Stimulated activated effector memory CD8-positive, alpha-beta T cell treated with anti-CD3 and anti-CD28 coated beads, Interleukin-12 subunit alpha, Interleukin-12 subunit beta, amount 100 ng/mL, for 72 hours (primary cell): ENCODE measurements at regions not wholly inside any gene's neighbourhood (a gene's known extent, or its start where the extent isn't known, plus 50 kb on each side); places are given as distances from the start of the nearest gene placed in this dataset.

Experiments used
- ATAC-seq: fragments of 150-1000 bp; cut with Tn5 transposase; 2 replicates; pipeline ENCODE4 v1.10.0; 2021
- DNase-seq, 2 donors: peaks; one replicate each; pipeline ENCODE4 v3.0.0; 2021 to 2022; ENCODE audit warnings: low spot score in 2 of 2
- H3K27ac Mint-ChIP-seq: one replicate; pipeline ENCODE4 v1.8.0; 2022; ENCODE audit warnings: mild to moderate bottlenecking, mixed read lengths
- H3K36me3 Mint-ChIP-seq: one replicate; pipeline ENCODE4 v1.8.0; 2022; ENCODE audit warnings: mild to moderate bottlenecking, mixed read lengths
- H3K4me1 Mint-ChIP-seq: one replicate; pipeline ENCODE4 v1.8.0; 2022; ENCODE audit warnings: mixed read lengths
- H3K4me3 Mint-ChIP-seq: one replicate; pipeline ENCODE4 v1.8.0; 2022; ENCODE audit warnings: mild to moderate bottlenecking, mixed read lengths
- H3K9me3 Mint-ChIP-seq: one replicate; pipeline ENCODE4 v1.8.0; 2022; ENCODE audit warnings: mixed read lengths

DNA sequence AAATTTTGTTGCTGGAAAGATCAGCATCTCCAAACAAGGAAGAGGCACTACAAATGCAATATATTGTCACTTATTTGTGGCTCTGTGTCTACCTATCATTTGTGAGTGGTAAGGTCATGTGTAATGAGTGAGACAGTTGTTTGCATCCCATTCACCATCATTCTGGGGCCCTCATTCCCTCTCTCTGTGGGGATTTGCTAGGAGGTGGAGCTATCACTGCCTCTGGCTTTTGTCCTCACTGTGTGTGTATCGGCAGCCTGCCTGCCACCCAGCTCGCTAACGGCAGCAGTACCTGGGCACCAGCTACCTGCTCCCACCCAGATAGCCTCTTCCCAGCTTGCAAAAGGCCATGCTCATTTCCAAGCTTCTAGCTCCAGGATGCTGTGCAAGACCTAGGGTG is 379.2 kb upstream of the ZFHX3 start:
- ATAC-seq (no peak), DNase-seq (no peak)
- H3K9me3 Mint-ChIP-seq: peaks cover 15% of the 10 kb centered on the region
- H3K4me1 Mint-ChIP-seq: no peaks in the 10 kb centered on the region
- no peak overlapping the region for H3K4me3 Mint-ChIP-seq
- no peaks in the 10 kb centered on the region for H3K36me3 Mint-ChIP-seq
- no peak overlapping the region for H3K27ac Mint-ChIP-seq

DNA sequence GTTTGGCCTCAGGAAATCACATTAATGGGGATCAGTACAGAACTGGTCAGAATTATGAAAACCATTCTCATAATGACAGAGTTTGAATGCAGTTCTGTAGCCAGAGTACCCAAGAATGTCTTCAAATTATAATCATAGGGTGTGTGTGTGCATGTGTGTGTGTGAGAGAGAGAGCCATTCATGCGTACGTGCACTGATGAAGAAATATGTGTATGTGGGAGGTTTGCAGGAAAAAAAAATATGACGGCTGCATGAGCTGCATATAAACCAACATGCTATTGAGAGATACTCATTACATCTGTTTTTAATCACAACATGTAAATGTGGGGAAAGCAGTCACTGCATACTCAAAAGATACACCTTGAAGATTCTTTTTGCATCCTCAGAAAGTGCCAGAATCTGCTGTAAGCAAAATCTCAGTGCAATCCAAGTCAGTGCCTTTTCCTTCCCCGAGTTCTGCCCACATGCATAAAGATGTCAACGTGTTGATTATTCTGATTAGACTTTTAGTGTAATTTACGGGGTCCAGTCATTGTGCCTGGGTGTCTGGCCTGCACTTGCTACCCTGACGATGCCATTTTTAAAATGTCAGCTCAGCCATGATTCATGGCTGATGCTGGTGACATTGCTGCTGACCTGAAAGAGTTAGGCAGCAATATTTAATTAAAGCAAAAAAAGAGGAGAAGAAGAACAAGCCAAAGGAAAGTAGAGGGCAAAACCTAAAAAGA is 378.7 kb upstream of the ZFHX3 start:
- no peak for DNase-seq
- Mint-ChIP-seq H3K4me3 (no peak overlapping the region), H3K36me3 (no peaks in the 10 kb centered on the region), H3K4me1 (no peaks in the 10 kb centered on the region), H3K27ac (no peak overlapping the region), H3K9me3 (peaks cover 13% of the 10 kb centered on the region)
- ATAC-seq: no peak

DNA sequence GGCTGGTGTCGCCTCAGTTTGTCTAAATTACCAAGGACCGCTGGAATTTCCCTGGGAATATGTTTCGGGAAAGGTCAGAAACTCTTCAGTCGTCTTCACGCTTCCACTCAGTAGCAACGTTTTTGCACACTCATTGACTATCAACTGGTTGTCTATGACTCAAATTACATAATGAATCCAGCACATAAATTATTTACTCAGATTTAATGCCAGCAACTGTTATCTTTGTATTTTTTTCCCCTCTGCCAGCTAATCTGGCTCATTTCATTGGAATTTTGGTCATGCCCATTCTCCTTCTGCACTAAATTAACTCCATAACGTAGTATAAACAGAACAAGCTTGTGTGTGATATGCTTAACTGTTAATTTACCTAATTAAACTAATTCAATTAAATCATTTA is 372.7 kb upstream of the ZFHX3 start:
- no peak overlapping the region for H3K27ac Mint-ChIP-seq
- H3K36me3 Mint-ChIP-seq: no peaks in the 10 kb centered on the region
- H3K4me3 Mint-ChIP-seq: no peak overlapping the region
- DNase-seq: no peak
- no peak for ATAC-seq
- no peaks in the 10 kb centered on the region for H3K4me1 Mint-ChIP-seq
- no peaks in the 10 kb centered on the region for H3K9me3 Mint-ChIP-seq

DNA sequence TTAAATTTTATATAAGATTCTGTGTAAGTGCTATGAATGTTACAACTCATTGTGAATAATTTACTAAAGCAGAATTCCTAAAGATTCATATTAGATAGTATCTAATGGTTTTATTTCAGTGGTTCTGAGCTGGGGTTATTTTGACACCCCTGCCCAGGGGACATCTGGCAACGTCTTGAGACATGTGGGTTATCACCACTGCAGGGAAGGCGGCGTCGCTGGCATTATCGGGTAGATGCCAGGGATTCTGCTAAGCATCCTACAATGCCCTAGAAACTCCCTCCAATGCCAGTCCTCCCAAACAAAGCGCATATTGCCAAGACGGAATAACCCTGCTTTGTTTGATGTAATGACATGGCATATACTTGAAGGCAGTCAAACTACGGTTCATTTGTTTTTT is 372.3 kb upstream of the ZFHX3 start:
- ATAC-seq: no peak
- no peak overlapping the region for H3K4me3 Mint-ChIP-seq
- no peaks in the 10 kb centered on the region for H3K36me3 Mint-ChIP-seq
- no peaks in the 10 kb centered on the region for H3K9me3 Mint-ChIP-seq
- no peaks in the 10 kb centered on the region for H3K4me1 Mint-ChIP-seq
- H3K27ac Mint-ChIP-seq: no peak overlapping the region
- no peak for DNase-seq

DNA sequence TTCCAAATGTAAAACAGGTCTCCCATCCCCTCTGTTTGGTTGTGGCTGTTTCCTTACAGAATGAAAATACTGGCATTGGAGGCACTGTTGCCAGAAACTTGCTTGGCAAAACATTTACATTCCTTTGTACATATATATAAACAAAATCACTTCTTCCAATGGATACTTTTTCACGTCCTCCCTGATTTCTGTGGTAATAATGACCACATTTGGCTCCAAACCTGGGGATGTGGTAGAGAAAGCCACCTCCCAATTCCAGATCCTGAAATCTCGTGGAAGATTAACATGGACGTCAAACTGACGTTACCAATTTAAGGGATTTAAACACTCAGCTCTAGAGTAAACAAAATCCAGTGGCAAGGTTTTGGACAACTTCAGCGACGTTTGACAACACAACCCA is 370.8 kb upstream of the ZFHX3 start:
- Mint-ChIP-seq H3K27ac (no peak overlapping the region), H3K36me3 (no peaks in the 10 kb centered on the region), H3K9me3 (no peaks in the 10 kb centered on the region), H3K4me1 (no peaks in the 10 kb centered on the region), H3K4me3 (no peak overlapping the region)
- ATAC-seq (no peak), DNase-seq (no peak)

DNA sequence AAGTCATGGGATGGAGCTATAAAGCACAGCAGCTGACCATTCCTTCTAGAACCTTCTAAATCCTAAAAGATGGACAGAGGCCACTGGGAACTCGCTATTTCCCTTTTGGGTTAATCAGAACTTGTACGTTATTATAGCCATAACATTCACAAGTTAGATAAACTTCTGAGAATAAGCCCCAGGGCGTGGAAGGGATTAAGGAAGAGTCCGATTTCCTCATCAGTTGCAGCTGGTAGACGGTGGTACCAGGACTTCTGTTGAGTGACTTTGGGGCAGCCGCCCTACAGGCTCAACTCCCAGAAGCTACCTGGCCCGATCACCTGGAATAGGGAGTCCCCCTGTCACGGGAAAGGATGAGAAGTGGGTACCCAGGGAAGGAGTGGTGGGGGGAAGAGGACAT is 370.1 kb upstream of the ZFHX3 start:
- ATAC-seq: no peak
- Mint-ChIP-seq H3K27ac (no peak overlapping the region), H3K36me3 (no peaks in the 10 kb centered on the region), H3K4me3 (no peak overlapping the region), H3K9me3 (peaks cover 2% of the 10 kb centered on the region), H3K4me1 (no peaks in the 10 kb centered on the region)
- no peak for DNase-seq

DNA sequence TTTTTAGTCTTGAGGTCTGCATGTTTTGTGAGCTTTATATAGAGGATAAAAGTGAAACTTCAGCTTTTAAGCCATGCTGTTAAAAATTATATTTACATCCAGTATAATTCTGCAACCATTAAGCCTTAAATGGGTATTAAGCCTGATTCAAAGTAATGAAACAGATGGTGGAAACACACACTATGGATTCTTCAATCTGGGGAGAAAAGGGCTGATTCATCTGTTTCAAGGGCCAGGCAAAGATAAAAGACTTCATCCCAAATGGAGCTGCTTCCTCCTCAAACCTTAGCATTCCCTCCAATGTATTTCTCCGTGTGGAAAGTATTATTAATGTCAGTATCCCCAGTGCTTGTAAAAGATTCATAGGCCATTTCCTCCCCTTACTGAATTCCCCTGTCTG is 367.4 kb upstream of the ZFHX3 start:
- Mint-ChIP-seq H3K4me1 (no peaks in the 10 kb centered on the region), H3K9me3 (peaks cover 5% of the 10 kb centered on the region), H3K27ac (no peak overlapping the region), H3K4me3 (no peak overlapping the region), H3K36me3 (no peaks in the 10 kb centered on the region)
- DNase-seq: no peak
- no peak for ATAC-seq

DNA sequence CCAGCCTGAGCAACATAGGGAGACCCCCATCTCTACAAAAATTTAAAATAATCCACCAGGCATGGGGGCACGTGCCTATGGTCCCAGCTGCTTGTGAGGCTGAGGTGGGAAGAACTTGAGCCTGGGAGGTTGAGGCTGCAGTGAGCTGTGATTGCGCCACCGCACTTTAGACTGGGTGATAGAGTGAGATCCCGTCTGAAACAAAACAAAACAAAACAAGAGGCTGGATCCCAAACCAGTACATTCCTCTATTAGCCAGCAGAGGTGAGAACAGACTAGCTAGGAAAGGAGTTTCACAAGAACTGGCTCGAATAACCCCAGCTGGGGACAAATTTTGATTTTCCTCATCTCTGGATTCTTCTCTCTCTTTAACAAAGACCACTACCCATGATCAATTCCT is 366.7 kb upstream of the ZFHX3 start:
- Mint-ChIP-seq H3K27ac (no peak overlapping the region), H3K4me1 (no peaks in the 10 kb centered on the region)

DNA sequence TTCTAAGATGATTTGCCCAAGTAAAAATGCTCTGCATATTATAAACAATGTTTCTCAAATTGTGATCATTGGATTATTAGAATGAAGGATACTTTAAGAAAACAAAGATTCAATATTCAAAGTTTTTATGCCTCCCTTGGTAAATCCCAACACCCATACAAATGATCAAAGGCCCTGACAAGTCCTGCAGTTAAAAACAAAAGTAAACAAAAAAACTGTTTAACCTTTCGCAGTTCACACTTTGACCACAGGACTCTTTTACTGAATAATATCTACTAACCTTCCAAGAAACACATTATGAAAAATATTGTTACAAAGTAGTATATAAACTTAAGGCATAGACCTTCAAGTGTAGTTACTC is 365.9 kb upstream of the ZFHX3 start:
- Mint-ChIP-seq H3K36me3 (no peaks in the 10 kb centered on the region), H3K9me3 (peaks cover 5% of the 10 kb centered on the region), H3K27ac (no peak overlapping the region), H3K4me1 (no peaks in the 10 kb centered on the region), H3K4me3 (no peak overlapping the region)
- DNase-seq (no peak), ATAC-seq (no peak)

More for the DNA sequence above, 366.7 kb upstream of the ZFHX3 start:
- ATAC-seq (no peak), DNase-seq (no peak)
- H3K9me3 Mint-ChIP-seq: peaks cover 5% of the 10 kb centered on the region
- H3K36me3 Mint-ChIP-seq: no peaks in the 10 kb centered on the region
- no peak overlapping the region for H3K4me3 Mint-ChIP-seq

DNA sequence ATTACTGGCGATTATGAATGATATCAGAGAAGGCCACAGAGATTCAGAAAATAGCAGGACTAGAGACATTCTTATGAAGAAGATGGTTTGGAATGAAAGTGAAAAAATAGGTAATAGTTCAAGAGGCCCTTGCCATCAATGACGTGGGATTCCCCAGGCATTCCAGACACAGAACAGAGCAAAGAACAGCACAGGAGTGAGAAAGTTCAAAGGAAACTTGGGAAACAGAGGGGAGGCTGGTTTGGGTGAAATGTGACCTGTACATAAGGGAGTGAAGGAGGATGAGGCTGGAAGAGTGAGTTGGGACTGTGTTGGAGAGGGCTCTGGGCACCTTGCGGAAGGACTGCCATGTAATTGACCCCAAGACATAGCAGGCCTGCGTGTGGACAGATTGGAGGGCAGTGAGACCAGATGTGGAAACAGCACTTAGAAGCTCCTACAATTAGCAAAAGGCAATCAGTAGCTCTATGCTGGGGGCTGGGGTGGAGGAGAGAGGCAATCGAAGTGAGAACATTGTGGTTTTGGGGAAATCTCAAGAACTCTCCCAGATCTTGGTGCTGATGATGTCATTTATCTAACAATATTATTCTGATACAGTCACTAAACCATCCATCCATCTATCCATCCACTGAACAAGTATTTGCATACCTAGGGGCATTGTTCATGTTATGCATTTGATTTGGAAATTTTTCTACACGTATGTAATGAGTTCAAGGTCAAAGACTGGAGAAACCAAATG is 365.3 kb upstream of the ZFHX3 start:
- ATAC-seq: no peak
- Mint-ChIP-seq H3K27ac (no peak overlapping the region), H3K4me1 (no peaks in the 10 kb centered on the region), H3K4me3 (no peak overlapping the region), H3K9me3 (peaks cover 5% of the 10 kb centered on the region), H3K36me3 (no peaks in the 10 kb centered on the region)
- no peak for DNase-seq

DNA sequence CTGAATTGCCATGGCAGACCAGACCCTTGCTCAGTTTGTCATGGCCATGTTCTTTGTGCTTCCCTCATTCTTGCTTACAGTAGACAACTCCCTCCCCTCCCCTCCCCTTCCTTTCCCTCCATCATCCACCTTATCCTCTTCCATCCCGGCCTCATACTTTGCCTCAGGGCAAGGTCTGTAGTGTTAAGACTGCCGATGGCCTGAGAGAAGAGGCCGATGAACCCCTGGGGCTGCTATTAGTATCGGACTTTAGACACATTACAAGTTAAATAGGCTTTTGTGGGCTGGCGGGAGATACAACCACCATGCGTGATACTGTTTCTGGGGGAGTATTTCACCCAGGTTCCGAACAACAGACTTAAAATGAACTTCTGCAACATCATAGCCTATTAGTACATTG is 364.5 kb upstream of the ZFHX3 start:
- DNase-seq: no peak
- no peak for ATAC-seq

DNA sequence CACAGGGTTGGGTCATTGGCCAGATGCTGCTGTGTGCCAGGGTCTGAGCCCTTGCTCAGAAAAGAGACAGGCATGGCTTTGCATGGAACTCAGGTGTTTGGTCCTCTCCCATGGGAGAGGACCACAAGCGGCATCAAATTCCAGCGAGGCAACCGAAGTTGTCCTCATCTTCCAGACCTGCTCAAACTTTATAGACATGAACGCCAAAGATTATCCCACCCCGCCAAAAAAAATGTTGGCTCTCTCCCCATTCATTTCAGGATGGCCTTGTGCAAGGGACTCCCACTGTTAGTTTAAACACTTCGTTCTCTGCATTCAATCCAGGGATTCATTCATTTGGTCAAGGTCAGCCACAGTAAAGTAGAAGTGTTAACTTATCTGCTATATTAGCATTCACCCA is 360.8 kb upstream of the ZFHX3 start:
- ATAC-seq (no peak), DNase-seq (no peak)
- Mint-ChIP-seq H3K27ac (no peak overlapping the region), H3K4me3 (no peak overlapping the region), H3K4me1 (no peaks in the 10 kb centered on the region), H3K36me3 (no peaks in the 10 kb centered on the region), H3K9me3 (peaks cover 5% of the 10 kb centered on the region)

More for the DNA sequence above, 364.5 kb upstream of the ZFHX3 start:
- no peaks in the 10 kb centered on the region for H3K36me3 Mint-ChIP-seq
- H3K4me1 Mint-ChIP-seq: no peaks in the 10 kb centered on the region
- no peak overlapping the region for H3K27ac Mint-ChIP-seq
- peaks cover 5% of the 10 kb centered on the region for H3K9me3 Mint-ChIP-seq
- no peak overlapping the region for H3K4me3 Mint-ChIP-seq

DNA sequence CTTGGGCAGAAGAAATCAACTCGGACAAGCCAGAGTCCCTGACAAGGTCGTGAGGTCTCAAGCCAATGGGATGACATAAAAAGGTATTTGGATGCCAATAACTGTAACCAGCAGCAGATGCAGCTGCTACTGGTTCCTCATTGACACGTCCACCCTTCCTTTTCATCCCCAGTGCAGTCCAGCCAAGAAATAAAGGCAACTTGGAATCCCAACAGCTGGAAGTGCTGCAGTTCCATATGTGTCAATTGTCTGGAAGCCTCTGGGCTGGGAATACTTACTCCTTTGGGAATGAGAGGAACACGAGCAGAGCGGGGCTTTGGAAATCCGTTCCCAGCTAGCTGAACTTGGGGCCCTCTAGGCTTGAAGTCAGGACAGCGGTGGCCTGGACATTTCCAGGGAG is 360.4 kb upstream of the ZFHX3 start:
- no peaks in the 10 kb centered on the region for H3K36me3 Mint-ChIP-seq
- H3K9me3 Mint-ChIP-seq: peaks cover 5% of the 10 kb centered on the region
- no peak for DNase-seq
- no peak for ATAC-seq
- no peak overlapping the region for H3K27ac Mint-ChIP-seq
- H3K4me3 Mint-ChIP-seq: no peak overlapping the region
- no peaks in the 10 kb centered on the region for H3K4me1 Mint-ChIP-seq

DNA sequence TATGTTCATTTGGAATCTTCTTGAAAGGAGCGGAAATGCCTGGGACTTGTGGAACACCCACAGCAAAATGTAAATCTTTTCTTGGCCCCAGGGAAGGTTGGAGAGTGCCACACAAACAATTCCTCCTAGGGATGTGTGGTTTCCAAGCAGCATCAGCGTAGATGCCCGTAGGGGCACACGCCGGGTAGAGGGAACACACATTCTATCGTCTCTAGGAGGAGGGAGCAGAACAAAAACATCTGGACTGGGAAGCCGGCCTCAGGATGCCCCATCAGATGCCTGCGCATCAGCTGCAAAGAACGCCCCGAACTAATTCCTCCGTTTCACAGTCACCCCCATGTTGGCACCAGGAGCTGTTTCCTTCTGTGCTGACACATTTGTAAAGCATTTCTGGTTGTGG is 357.9 kb upstream of the ZFHX3 start:
- ATAC-seq (no peak), DNase-seq (no peak)
- Mint-ChIP-seq H3K9me3 (peaks cover 3% of the 10 kb centered on the region), H3K4me1 (no peaks in the 10 kb centered on the region), H3K4me3 (no peak overlapping the region), H3K27ac (no peak overlapping the region), H3K36me3 (no peaks in the 10 kb centered on the region)

DNA sequence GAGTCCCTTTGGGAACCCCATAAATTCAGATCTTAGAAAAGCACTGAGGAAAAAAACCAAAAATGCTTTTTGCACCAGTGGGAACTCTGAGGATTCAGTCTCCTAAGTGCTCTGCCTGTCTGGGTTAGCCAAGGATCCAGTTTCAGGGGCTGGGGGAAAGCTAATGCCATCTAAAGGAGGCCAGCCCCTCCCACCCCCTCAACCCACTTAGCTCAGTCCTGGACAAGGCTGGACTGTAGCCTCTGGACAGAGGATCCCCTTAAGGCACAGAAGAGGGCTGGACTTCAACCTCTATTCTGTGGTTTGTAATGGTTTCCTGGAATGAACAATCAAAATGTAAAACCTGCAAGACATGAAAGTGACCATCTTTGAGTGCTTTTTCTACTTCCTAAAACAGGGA is 356.1 kb upstream of the ZFHX3 start:
- Mint-ChIP-seq H3K9me3 (peaks cover 6% of the 10 kb centered on the region), H3K36me3 (no peaks in the 10 kb centered on the region), H3K4me1 (no peaks in the 10 kb centered on the region), H3K27ac (no peak overlapping the region), H3K4me3 (no peak overlapping the region)
- ATAC-seq: no peak
- no peak for DNase-seq

DNA sequence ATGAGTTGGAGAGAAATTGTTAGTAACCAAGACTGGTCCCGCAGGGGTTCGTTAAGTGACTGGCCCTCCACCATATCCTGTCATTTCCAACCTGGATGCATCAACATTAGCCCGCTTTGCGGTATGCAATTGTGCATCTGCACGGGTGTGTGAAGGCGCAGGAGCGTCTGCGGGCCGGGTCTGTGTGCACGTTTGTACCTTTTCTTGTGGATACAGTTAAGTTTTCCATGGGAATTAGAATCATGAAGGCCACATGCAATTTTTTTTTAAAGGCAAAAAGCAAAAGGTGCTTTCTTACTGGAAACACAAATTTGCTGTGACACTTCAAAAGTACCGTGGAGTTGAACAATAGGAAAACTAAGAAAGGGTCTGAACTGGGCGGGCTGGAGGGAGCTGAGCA is 355.4 kb upstream of the ZFHX3 start:
- Mint-ChIP-seq H3K9me3 (peaks cover 6% of the 10 kb centered on the region), H3K27ac (no peak overlapping the region), H3K4me3 (no peak overlapping the region), H3K4me1 (no peaks in the 10 kb centered on the region), H3K36me3 (no peaks in the 10 kb centered on the region)
- ATAC-seq (no peak), DNase-seq (no peak)
